ENCODE measurements at regions not wholly inside any gene's neighbourhood (a gene's known extent, or its start where the extent isn't known, plus 50 kb on each side); places are given as distances from the start of the nearest gene placed in this dataset.
A peak's percentile ranks its signal among the peaks of the same experiment; 100 is the strongest.
"Not testable (repeated sequence)": the region's sequence is repeated elsewhere in the genome, so short reads cannot be mapped to it uniquely, and the experiment has no call there.

DNA sequence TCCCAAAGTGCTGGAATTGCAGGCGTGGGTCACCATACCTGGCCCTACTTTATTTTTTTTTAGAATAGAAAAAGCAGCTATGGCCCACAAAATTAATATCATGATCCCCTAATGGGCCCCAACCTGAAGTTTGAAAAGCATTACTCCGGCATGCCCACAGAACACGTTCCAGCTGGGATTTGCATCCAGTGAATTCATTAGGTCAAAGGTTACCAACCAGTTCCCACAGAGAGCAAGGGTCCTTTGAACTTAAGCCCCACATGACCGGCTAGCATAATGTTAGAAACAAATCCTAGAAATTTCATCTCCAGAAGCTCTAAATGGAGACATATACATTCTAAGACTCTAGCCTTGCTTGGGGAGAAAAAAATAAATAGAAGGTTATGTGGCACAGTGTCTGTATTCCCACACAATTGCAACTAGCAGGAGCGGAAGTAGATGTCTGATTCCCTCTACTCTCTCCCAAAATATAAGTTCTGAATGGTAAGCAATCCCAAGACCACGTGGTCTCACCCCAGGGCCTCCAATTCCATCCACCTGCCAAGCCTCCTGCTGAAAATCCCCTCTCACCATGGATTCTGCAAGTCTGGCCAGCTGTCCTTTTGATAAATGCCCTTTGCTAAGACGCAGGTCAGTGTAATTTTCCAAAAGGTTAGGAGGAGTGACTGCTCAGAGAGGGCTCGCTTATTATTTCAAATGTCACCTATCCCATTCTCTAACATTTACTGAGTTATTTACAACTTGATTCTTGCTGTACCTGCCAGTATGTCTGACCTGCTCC is 395.8 kb downstream of the NPIPA8 start:
- DNase-seq (ENCODE audit: low read depth in 3 of 3), result no peak

- DNase-seq (ENCODE audit: low read depth in 3 of 3), result no peak
These were observed 396.8 kb downstream of the NPIPA8 start for GRCh38 chr16:17939723-17940122.

DNA sequence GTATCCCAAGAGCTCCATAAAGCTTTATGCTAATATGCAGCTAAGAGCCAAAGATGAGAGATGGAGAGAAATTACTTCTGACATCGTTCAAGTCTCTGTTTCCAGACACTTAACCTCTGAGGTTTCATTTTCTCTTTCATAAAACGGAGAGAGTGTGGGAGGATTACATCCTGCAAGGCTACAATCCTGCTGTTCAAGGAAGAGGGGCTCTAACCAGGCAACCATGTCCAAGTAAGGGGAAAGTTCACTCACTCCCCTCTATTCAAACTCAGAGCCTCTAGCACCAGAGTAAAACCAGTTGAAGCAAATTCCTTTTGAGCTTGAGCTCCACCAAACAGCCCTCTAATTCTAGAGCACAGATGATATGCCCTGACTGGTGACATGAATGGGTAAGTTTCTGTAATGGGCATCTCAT is 397.4 kb downstream of the NPIPA8 start:
- DNase-seq (ENCODE audit: low read depth in 3 of 3), result no peak

DNA sequence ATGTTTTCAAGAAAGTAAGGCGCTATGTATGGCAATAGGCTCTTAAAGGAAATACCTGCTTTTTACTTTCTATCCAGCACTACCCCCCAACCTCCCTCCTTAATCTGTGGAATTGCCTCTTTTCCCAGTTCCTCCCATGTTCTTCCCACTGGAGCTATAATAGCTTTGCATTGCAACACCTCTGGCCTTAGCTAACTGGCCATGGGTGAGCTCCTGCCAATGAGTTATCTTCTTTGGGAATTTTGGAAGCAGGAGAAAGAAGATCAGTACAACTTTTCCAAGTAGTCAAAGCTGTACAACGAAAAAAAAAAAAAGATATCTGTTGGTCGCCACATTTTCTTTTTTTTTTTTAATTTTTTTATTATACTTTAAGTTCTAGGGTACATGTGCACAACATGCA is 398.0 kb downstream of the NPIPA8 start:
- no peak for DNase-seq (ENCODE audit: low read depth in 3 of 3)

GRCh38 chr16:17936766-17937402 is 399.7 kb downstream of the NPIPA8 start:
- DNase-seq (ENCODE audit: low read depth in 3 of 3), result no peak

- DNase-seq (ENCODE audit: low read depth in 3 of 3), result no peak
These were observed 406.3 kb downstream of the NPIPA8 start for GRCh38 chr16:17930280-17930679.

- DNase-seq (ENCODE audit: low read depth in 3 of 3), result no peak
These were observed 409.6 kb downstream of the NPIPA8 start for GRCh38 chr16:17926866-17927399.

DNA sequence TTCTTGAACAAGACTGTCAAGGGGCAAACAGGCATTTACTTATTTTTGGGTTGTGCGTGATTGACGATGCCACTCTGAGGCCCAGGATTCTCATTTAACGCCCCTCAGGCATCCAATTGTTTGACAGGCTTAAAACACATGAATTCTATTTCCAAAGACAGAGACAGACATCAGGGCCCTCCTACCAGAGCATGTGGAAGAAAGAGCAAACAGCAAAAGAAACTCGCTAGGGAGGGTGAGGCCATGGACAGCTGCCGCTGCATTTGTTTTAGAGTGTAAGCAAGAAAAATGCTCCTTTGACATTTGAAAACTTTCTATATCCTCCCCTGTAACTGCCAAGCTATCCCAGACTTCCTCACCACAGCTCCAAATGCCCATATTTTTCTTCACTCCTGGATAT is 410.1 kb downstream of the NPIPA8 start:
- no peak for DNase-seq (ENCODE audit: low read depth in 3 of 3)

DNA sequence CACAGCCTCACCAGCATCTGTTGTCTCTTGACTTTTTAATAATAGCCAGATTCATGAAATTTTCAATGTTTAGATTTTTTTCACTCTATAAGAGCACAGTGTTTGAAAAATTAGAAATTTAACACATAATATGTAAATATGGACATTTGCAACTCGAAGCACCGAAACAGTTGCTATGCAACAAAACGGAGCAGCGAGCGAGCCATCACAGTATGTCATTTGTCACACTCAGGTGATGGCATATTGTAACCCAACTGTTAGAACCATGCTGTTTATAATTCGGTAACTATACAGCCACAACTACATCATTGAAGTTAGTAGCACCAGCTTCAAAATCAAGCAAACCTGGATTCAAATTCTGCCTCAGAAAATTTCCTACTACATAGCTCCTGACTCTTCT is 410.8 kb downstream of the NPIPA8 start:
- DNase-seq (ENCODE audit: low read depth in 3 of 3), result no peak

GRCh38 chr16:17921357-17921978 is 415.1 kb downstream of the NPIPA8 start:
- DNase-seq (ENCODE audit: low read depth in 3 of 3), result peak; percentile 17 to 48 (median 26)

- no peak for DNase-seq (ENCODE audit: low read depth in 3 of 3)
These were observed 419.1 kb downstream of the NPIPA8 start for GRCh38 chr16:17917316-17918019.

DNA sequence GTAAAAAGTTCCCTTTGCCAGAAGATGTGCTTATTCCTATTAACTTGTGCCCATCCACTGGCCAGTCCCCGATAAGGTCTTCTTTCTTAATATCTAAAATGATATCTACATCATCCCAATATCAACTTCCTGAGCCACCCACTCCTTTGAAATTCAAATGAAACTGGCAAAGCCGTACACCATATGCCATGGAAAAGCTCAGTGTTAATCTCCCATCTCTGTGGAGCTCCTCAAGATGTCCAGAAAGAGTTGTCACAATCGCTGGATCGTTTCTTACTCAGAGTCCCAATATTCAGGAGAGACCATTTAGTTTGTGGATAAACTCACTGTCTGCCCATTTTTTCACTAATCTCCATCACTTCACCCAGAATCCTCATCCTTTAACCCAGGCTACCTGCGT is 420.7 kb downstream of the NPIPA8 start:
- DNase-seq (ENCODE audit: low read depth in 3 of 3), result no peak

DNA sequence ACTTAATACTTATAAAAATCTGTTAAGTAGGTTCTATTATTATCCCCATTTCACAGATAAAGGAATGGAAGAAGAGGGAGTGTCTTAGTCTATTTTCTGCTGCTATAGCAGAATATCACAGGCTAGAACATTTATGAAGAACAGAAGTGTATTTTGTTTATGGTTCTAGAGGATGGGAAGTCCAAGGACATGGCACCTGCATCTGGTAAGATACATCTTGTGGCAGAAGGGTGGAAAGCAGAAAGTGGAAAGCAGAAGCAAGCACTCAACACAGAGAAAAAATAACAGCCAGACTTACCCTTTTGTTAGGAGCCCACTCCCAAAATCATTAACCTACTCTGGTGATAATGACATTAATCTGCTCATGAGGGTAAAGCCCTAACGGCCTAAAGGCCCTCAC is 422.4 kb downstream of the NPIPA8 start:
- DNase-seq (ENCODE audit: low read depth in 3 of 3), result no peak

- DNase-seq (ENCODE audit: low read depth in 3 of 3), result not testable (repeated sequence)
These were observed 425.0 kb downstream of the NPIPA8 start for GRCh38 chr16:17911578-17911977.

GRCh38 chr16:17906626-17907025 is 429.9 kb downstream of the NPIPA8 start:
- DNase-seq (ENCODE audit: low read depth in 3 of 3), result not testable (repeated sequence)

DNA sequence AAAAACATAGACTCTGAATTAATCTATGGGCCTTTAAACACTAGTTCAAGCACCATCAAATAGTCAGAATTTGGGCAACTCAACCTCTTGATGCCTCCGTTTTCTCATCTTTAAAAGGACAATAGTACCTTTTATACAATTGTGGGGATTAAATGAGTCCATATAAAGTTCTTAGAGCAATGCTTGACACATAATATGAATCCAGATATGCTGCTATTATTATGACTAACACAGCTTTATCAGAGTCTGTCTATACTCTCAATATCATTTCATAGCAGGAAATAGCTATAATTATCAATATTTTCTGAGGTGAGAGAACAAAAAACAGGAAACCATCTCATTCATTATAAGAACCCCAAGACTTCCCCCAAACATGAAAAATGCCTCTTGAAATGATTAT is 430.5 kb upstream of the XYLT1 start:
- no peak for DNase-seq (ENCODE audit: low read depth in 3 of 3)

- DNase-seq (ENCODE audit: low read depth in 3 of 3), result no peak
These were observed 428.4 kb upstream of the XYLT1 start for GRCh38 chr16:17899141-17899540.

DNA sequence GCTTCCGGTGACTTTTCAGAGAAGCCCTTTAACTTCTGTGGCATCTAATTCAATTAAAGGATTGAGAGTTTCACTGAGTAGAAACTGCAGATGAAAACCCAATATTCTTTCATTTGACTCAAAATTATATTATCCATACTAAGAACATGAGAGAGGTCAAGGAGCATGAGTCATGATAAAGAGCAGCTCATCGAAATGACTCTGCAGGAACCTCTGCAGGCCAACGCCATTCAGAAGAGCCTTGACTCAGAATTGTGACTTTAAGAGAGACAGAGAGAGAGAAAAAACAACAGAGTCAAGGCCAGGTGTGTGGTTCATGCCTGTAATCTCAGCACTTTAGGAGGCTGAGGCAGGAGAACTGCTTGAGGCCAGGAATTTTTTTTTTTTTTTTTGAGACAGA is 417.2 kb upstream of the XYLT1 start:
- no peak for DNase-seq (ENCODE audit: low read depth in 3 of 3)

GRCh38 chr16:17885659-17886207 is 415.0 kb upstream of the XYLT1 start:
- DNase-seq (ENCODE audit: low read depth in 3 of 3), result no peak

DNA sequence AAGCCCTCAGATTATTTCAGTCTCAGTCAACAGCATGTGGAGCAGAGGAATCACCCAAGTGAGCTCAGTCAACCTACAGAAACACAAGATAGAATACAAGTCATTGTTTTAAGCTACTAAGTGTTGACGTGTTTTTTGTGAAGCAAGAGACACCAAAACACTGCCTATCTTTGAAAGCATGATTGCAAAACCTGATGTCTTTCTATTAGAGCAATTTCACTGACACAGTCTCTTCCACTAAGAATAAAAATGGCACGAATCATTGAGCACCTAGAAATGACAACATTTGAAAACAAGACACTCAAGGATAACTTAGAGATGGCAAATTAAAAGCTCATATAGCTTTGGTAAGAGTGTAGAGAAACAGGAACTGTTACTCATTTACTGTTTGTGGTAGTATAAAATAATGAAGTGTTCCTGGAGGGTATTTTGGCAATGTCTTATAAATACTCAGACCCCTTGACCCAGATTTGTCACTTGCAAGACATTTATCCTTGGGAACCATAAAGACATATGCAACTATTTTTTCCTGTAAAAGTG is 407.1 kb upstream of the XYLT1 start:
- DNase-seq (ENCODE audit: low read depth in 3 of 3), result no peak

DNA sequence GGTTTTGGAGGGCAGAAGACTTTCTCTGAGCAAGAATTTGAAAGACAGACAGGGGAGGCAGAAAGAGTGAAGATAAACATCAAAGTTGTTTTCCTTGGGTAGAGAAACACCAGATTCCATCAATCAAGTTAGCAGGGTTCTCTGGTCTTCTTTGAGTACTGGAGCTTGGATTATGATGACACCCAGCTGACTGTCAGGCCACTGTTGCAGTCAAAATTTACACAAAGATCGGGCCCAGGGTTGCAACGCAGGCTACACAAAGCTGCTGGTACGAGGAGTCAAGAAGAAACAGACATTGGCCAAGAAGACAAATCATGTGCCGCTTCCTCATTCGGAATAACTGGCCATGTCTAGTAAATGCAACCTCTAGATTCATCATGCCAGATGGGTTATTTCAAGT is 396.2 kb upstream of the XYLT1 start:
- DNase-seq (ENCODE audit: low read depth in 3 of 3), result no peak

All from stimulated activated CD4-positive, alpha-beta T cell treated with anti-CD3 and anti-CD28 coated beads, TNF-alpha, amount 100 ng/mL, for 24 hours (primary cell).